IMR-90 (cell line): ENCODE measurements at regions not wholly inside any gene's neighbourhood (a gene's known extent, or its start where the extent isn't known, plus 50 kb on each side); places are given as distances from the start of the nearest gene placed in this dataset.

Source experiments
- ATAC-seq: fragments of 200-7000 bp; cut with Tn5 transposase; 2 replicates; pipeline ENCODE4 v1.9.1; 2020; ENCODE audit warnings: low read depth, mild to moderate bottlenecking, moderate library complexity
- BruUV-seq: library from RNA; stranded (reverse); fragments of 400-500 nt; replicated peaks from 2 replicates; lab custom pipeline; 2021; lab: Mats Ljungman, UMichigan
- CTCF ChIA-PET: fragments of 300-600 bp; formaldehyde crosslinking; extraction: SDS; loops from one replicate; lab custom pipeline; 2021; ENCODE audit warnings: antibody characterized with exemption; lab: Yijun Ruan, JAX
- POLR2A ChIA-PET: fragments of 300-600 bp; sonication (Branson Sonifier 250); formaldehyde crosslinking; loops from one replicate; lab custom pipeline; 2022; ENCODE audit warnings: antibody characterized with exemption; ENCODE audit not compliant: unreplicated experiment; lab: Charles Lee
- DNase-seq: peaks from one replicate; pipeline ENCODE4 v3.0.0; 2013
- H2AFZ ChIP-seq: replicated peaks from 2 replicates; pipeline ENCODE3; 2013; ENCODE audit warnings: low read length, mild to moderate bottlenecking; ENCODE audit not compliant: poor library complexity
- H2AK5ac ChIP-seq: 2 replicates; pipeline ENCODE4 v1.6.1; 2013; ENCODE audit warnings: low read depth, low read length, inconsistent platforms
- H2AK9ac ChIP-seq: replicated peaks from 2 replicates; pipeline ENCODE3; 2013; ENCODE audit warnings: mild to moderate bottlenecking, low read depth, low read length, moderate library complexity; ENCODE audit not compliant: poor library complexity
- H2BK120ac ChIP-seq: 2 replicates; pipeline ENCODE4 v1.6.1; 2013; ENCODE audit warnings: low read depth, low read length, inconsistent platforms
- H2BK15ac ChIP-seq: 3 replicates; pipeline ENCODE4 v1.6.1; 2013; ENCODE audit warnings: low read depth, low read length, inconsistent platforms
- H2BK20ac ChIP-seq: 2 replicates; pipeline ENCODE4 v1.6.1; 2013; ENCODE audit warnings: low read depth, mild to moderate bottlenecking, inconsistent platforms, low read length, moderate library complexity
- H2BK5ac ChIP-seq: 2 replicates; pipeline ENCODE4 v1.6.1; 2013; ENCODE audit warnings: mild to moderate bottlenecking, low read depth, low read length, inconsistent platforms; ENCODE audit not compliant: poor library complexity, severe bottlenecking
- H3K14ac ChIP-seq: replicated peaks from 2 replicates; pipeline ENCODE4 v1.6.1; 2013; ENCODE audit warnings: low read depth, low read length, inconsistent platforms
- H3K18ac ChIP-seq: 2 replicates; pipeline ENCODE4 v1.6.1; 2013; ENCODE audit warnings: low read depth, low read length, control low read depth
- H3K23ac ChIP-seq: 2 replicates; pipeline ENCODE4 v1.6.1; 2013; ENCODE audit warnings: low read depth, low read length, inconsistent platforms
- H3K27ac ChIP-seq: 2 replicates; pipeline ENCODE4 v1.5.1; 2013; ENCODE audit warnings: mild to moderate bottlenecking, control low read depth, low read length; ENCODE audit not compliant: insufficient read depth
- H3K27me3 ChIP-seq: 2 replicates; pipeline ENCODE4 v1.6.1; 2013; ENCODE audit warnings: low read length; ENCODE audit not compliant: control insufficient read depth, insufficient read depth
- H3K36me3 ChIP-seq: 2 replicates; pipeline ENCODE4 v1.6.1; 2013; ENCODE audit warnings: low read length, mixed read lengths; ENCODE audit not compliant: control insufficient read depth, insufficient read depth
- H3K4ac ChIP-seq: 2 replicates; pipeline ENCODE4 v1.6.1; 2013; ENCODE audit warnings: low read depth, low read length, inconsistent platforms
- H3K4me1 ChIP-seq: 2 replicates; pipeline ENCODE4 v1.6.1; 2013; ENCODE audit warnings: low read length, mixed read lengths; ENCODE audit not compliant: control insufficient read depth, insufficient read depth
- H3K4me2 ChIP-seq: 2 replicates; pipeline ENCODE4 v1.6.1; 2013; ENCODE audit warnings: low read depth, mild to moderate bottlenecking, control low read depth, low read length, moderate library complexity
- H3K4me3 ChIP-seq: 2 replicates; pipeline ENCODE4 v1.5.1; 2013; ENCODE audit warnings: low read depth, mild to moderate bottlenecking, control low read depth, low read length, moderate library complexity; ENCODE audit not compliant: insufficient read depth
- H3K56ac ChIP-seq: 2 replicates; pipeline ENCODE4 v1.6.1; 2013; ENCODE audit warnings: low read length, inconsistent platforms; ENCODE audit not compliant: insufficient read depth; ENCODE audit errors: extremely low read depth
- H3K79me1 ChIP-seq, 2 experiments: 2 replicates each; pipeline ENCODE4 v1.6.1; 2013; ENCODE audit warnings: low read length in 2 of 2, inconsistent platforms in 1 of 2, low read depth in 1 of 2
- H3K9ac ChIP-seq: 2 replicates; pipeline ENCODE4 v1.6.1; 2013; ENCODE audit warnings: low read depth, low read length, control low read depth
- H3K9me1 ChIP-seq: 2 replicates; pipeline ENCODE4 v1.6.1; 2013; ENCODE audit warnings: low read length, inconsistent platforms; ENCODE audit not compliant: insufficient read depth
- H3K9me3 ChIP-seq: 2 replicates; pipeline ENCODE4 v1.6.1; 2013; ENCODE audit warnings: low read length; ENCODE audit not compliant: control insufficient read depth, insufficient read depth
- H4K20me1 ChIP-seq: 2 replicates; pipeline ENCODE4 v1.6.1; 2013; ENCODE audit warnings: low read length, inconsistent platforms; ENCODE audit not compliant: insufficient read depth
- H4K5ac ChIP-seq: 2 replicates; pipeline ENCODE4 v1.6.1; 2013; ENCODE audit warnings: mild to moderate bottlenecking, low read depth, low read length, control low read depth
- H4K8ac ChIP-seq, 2 experiments: 2 replicates each; pipeline ENCODE4 v1.6.1; 2013; ENCODE audit warnings: low read depth in 2 of 2, low read length in 2 of 2, control low read depth in 1 of 2, inconsistent platforms in 1 of 2
- H4K91ac ChIP-seq: 2 replicates; pipeline ENCODE4 v1.6.1; 2013; ENCODE audit warnings: low read depth, low read length, inconsistent platforms; ENCODE audit not compliant: insufficient read depth
- BHLHE40 ChIP-seq: fragments of 150-350 bp; IDR thresholded peaks from 2 replicates; pipeline ENCODE4 v1.6.1; 2016; ENCODE audit warnings: mild to moderate bottlenecking, low read depth, low read length
- CEBPB ChIP-seq: IDR thresholded peaks from 2 replicates; pipeline ENCODE4 v1.6.1; 2012; ENCODE audit warnings: low read depth, low read length, improper control_type of control experiment
- CHD1 ChIP-seq: IDR thresholded peaks from 2 replicates; pipeline ENCODE4 v1.6.1; 2012; ENCODE audit warnings: low read depth, low read length, improper control_type of control experiment
- FOS ChIP-seq: fragments of 150-350 bp; IDR thresholded peaks from 2 replicates; pipeline ENCODE4 v1.6.1; 2016; ENCODE audit warnings: low read depth, low read length
- MAFK ChIP-seq: IDR thresholded peaks from 2 replicates; pipeline ENCODE4 v1.6.1; 2012; ENCODE audit warnings: low read depth, low read length, improper control_type of control experiment
- MAZ ChIP-seq: IDR thresholded peaks from 2 replicates; pipeline ENCODE4 v1.6.1; 2012; ENCODE audit warnings: low read depth, mild to moderate bottlenecking, low read length, improper control_type of control experiment, moderate library complexity, borderline replicate concordance
- MXI1 ChIP-seq: IDR thresholded peaks from 2 replicates; pipeline ENCODE4 v1.6.1; 2012; ENCODE audit warnings: low read depth, mild to moderate bottlenecking, low read length, moderate library complexity, borderline replicate concordance
- NFE2L2 ChIP-seq: fragments of 150-350 bp; IDR thresholded peaks from 2 replicates; pipeline ENCODE4 v1.6.1; 2016; ENCODE audit warnings: low read depth, mild to moderate bottlenecking, low read length
- POLR2A ChIP-seq: IDR thresholded peaks from 2 replicates; pipeline ENCODE4 v1.6.1; 2012; ENCODE audit warnings: mild to moderate bottlenecking, low read depth, low read length
- RAD21 ChIP-seq: IDR thresholded peaks from 2 replicates; pipeline ENCODE4 v1.6.1; 2012; ENCODE audit warnings: low read length, improper control_type of control experiment
- RFX5 ChIP-seq: IDR thresholded peaks from 2 replicates; pipeline ENCODE4 v1.8.0; 2012; ENCODE audit warnings: low read depth, mild to moderate bottlenecking, low read length, moderate library complexity
- SMC3 ChIP-seq: fragments of 150-350 bp; IDR thresholded peaks from 2 replicates; pipeline ENCODE4 v1.6.1; 2016; ENCODE audit warnings: low read depth, mild to moderate bottlenecking, antibody characterized with exemption, low read length, moderate library complexity
- WGBS, 2 experiments: methylation state at CpG; one replicate each; pipeline versions ENCODE4 v1.1.5 to v1.1.7; 2013; ENCODE audit warnings: missing lambda C conversion rate in 2 of 2; ENCODE audit not compliant: insufficient read length in 1 of 2; ENCODE audit errors: extremely low coverage in 2 of 2; 5-methylcytosine and 5-hydroxymethylcytosine counted together
- dilution Hi-C: fragments of 300-500 bp; cut with HindIII; formaldehyde crosslinking; loops from one replicate; pipeline ENCODE4 v1.14.3; 2018; ENCODE audit warnings: low sequenced_read_pairs; ENCODE audit not compliant: unreplicated experiment
- in situ Hi-C: fragments of 300-500 bp; cut with MboI; formaldehyde crosslinking; loops from 3 replicates; pipeline ENCODE4 v1.14.3; 2019; ENCODE audit warnings: low sequenced_read_pairs, inconsistent platforms, mixed read lengths
- intact Hi-C: fragments of 100-400 bp; cut with micrococcal nuclease; formaldehyde crosslinking; loops from 2 replicates; pipeline ENCODE4 v1.10.0; 2022
- TF ChIP-seq, protein P1 (sequence below): conservative IDR thresholded peaks from 2 replicates; pipeline ENCODE4 v1.5.1; 2012; ENCODE audit warnings: mild to moderate bottlenecking, low read depth, low read length, improper control_type of control experiment
- TF ChIP-seq, protein P2 (sequence below): fragments of 150-350 bp; IDR thresholded peaks from 2 replicates; pipeline ENCODE4 v1.6.1; 2016; ENCODE audit warnings: low read depth, mild to moderate bottlenecking, low read length, moderate library complexity, borderline replicate concordance
- TF ChIP-seq, protein P3 (sequence below): fragments of 150-350 bp; IDR thresholded peaks from 2 replicates; pipeline ENCODE4 v1.6.1; 2017; ENCODE audit warnings: mild to moderate bottlenecking, antibody characterized with exemption, low read length, low read depth

DNA sequence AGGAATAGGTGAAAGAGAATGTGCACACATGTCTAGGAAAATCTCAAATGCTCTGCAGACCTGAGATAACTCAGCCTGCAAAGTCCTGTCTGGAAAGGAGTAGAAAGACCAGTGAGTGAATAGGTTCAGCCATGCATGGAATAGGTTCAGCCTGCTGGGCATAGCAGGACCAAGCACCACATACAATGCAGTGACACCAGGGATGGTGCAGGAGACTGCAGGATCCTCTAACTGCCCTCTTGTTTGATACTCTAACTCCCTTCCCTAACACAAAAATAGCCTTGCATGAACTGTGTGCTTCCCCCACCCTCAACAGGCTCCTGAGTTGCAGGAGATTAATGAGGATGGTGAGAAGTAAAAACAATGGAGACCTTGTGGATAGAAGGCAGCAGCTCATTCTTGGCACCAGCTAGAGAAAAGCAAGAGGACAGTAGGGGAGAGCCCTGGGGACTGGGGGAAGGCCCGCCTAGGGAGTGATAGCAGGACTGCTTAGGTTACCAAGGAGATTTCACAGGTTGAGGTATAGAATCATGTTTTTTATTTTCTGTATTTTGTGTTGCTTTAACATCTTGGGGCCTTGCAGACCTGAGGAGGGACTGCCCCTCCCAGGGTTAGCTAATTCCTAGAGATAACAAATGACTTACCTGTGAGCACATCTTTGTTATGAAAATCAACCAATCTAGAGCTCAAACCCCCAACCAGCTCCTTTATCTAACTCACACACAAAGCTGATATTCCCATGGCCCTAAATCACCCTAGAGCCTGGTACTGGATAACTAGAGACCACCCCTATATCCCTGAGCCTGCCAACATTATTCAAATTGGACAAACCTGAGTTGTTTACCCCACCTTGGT, 187.8 kb downstream of the PLPP4 start:
- H3K4me1 ChIP-seq, result no peaks in the 10 kb centered on the region
- H3K56ac ChIP-seq, result no peak overlapping the region
- H3K23ac ChIP-seq, result no peak overlapping the region
- H2AK5ac ChIP-seq, result no peak overlapping the region
- CTCF ChIA-PET, result no interaction called here
- dilution Hi-C loops, result no loop called here
- TF ChIP-seq NFE2L2 (no peak), FOS (no peak), MAZ (no peak), BHLHE40 (no peak), POLR2A (no peak), SMC3 (no peak), CEBPB (no peak), MAFK (no peak), CHD1 (no peak), RFX5 (no peak), RAD21 (no peak), MXI1 (no peak)
- TF ChIP-seq, protein P1, sequence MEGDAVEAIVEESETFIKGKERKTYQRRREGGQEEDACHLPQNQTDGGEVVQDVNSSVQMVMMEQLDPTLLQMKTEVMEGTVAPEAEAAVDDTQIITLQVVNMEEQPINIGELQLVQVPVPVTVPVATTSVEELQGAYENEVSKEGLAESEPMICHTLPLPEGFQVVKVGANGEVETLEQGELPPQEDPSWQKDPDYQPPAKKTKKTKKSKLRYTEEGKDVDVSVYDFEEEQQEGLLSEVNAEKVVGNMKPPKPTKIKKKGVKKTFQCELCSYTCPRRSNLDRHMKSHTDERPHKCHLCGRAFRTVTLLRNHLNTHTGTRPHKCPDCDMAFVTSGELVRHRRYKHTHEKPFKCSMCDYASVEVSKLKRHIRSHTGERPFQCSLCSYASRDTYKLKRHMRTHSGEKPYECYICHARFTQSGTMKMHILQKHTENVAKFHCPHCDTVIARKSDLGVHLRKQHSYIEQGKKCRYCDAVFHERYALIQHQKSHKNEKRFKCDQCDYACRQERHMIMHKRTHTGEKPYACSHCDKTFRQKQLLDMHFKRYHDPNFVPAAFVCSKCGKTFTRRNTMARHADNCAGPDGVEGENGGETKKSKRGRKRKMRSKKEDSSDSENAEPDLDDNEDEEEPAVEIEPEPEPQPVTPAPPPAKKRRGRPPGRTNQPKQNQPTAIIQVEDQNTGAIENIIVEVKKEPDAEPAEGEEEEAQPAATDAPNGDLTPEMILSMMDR, result no peak
- TF ChIP-seq, protein P2, sequence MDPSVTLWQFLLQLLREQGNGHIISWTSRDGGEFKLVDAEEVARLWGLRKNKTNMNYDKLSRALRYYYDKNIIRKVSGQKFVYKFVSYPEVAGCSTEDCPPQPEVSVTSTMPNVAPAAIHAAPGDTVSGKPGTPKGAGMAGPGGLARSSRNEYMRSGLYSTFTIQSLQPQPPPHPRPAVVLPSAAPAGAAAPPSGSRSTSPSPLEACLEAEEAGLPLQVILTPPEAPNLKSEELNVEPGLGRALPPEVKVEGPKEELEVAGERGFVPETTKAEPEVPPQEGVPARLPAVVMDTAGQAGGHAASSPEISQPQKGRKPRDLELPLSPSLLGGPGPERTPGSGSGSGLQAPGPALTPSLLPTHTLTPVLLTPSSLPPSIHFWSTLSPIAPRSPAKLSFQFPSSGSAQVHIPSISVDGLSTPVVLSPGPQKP, result no peak
- TF ChIP-seq, protein P3, sequence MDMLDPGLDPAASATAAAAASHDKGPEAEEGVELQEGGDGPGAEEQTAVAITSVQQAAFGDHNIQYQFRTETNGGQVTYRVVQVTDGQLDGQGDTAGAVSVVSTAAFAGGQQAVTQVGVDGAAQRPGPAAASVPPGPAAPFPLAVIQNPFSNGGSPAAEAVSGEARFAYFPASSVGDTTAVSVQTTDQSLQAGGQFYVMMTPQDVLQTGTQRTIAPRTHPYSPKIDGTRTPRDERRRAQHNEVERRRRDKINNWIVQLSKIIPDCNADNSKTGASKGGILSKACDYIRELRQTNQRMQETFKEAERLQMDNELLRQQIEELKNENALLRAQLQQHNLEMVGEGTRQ, result no peak
- H4K91ac ChIP-seq, result no peak overlapping the region
- no peak overlapping the region for H4K5ac ChIP-seq
- no peak overlapping the region for H3K14ac ChIP-seq
- intact Hi-C loops, result no loop called here
- H3K9me3 ChIP-seq, result peaks cover 25% of the 10 kb centered on the region
- no peak overlapping the region for H3K4me2 ChIP-seq
- no peak overlapping the region for H3K4ac ChIP-seq
- no peak overlapping the region for H2AFZ ChIP-seq
- no peaks in the 10 kb centered on the region for H4K20me1 ChIP-seq
- DNase-seq (no peak), ATAC-seq (no peak)
- no peaks in the 10 kb centered on the region for H3K9me1 ChIP-seq
- H3K27ac ChIP-seq, result no peak overlapping the region
- no peak overlapping the region for H2BK120ac ChIP-seq
- WGBS, 2 experiments, result no CpG with 5 or more reads among the region's 1 CpG
- no peak overlapping the region for H3K9ac ChIP-seq
- H2BK5ac ChIP-seq, result no peak overlapping the region
- in situ Hi-C loops, result no loop called here
- POLR2A ChIA-PET, result no interaction called here
- H2BK20ac ChIP-seq, result no peak overlapping the region
- H3K27me3 ChIP-seq, result no peaks in the 10 kb centered on the region
- H4K8ac ChIP-seq, result no peak overlapping the region
- H2AK9ac ChIP-seq, result no peak overlapping the region
- H3K4me3 ChIP-seq, result no peak overlapping the region
- H2BK15ac ChIP-seq, result no peak overlapping the region
- H3K79me1 ChIP-seq, result no peaks in the 10 kb centered on the region
- BruUV-seq, result no TSS peak
- no peak overlapping the region for H3K18ac ChIP-seq
- H3K36me3 ChIP-seq, result no peaks in the 10 kb centered on the region
